Endothelial cell (in vitro differentiated cells): ENCODE measurements at regions not wholly inside any gene's neighbourhood (a gene's known extent, or its start where the extent isn't known, plus 50 kb on each side); places are given as distances from the start of the nearest gene placed in this dataset.

Experiments
- DNase-seq: peaks from one replicate; pipeline ENCODE4 v3.0.0; 2021; ENCODE audit warnings: low spot score
- H3K27ac Mint-ChIP-seq: one replicate; pipeline ENCODE4 v1.8.0; 2021; ENCODE audit warnings: mixed read lengths, inconsistent platforms; ENCODE audit not compliant: unreplicated experiment
- H3K27me3 Mint-ChIP-seq: one replicate; pipeline ENCODE4 v1.8.0; 2021; ENCODE audit warnings: mild to moderate bottlenecking, moderate library complexity, mixed read lengths, inconsistent platforms; ENCODE audit not compliant: unreplicated experiment
- H3K36me3 Mint-ChIP-seq: one replicate; pipeline ENCODE4 v1.8.0; 2021; ENCODE audit warnings: mild to moderate bottlenecking, low read depth, mixed read lengths, inconsistent platforms; ENCODE audit not compliant: unreplicated experiment
- H3K4me1 Mint-ChIP-seq: one replicate; pipeline ENCODE4 v1.8.0; 2021; ENCODE audit warnings: mild to moderate bottlenecking, mixed read lengths, inconsistent platforms; ENCODE audit not compliant: unreplicated experiment
- H3K4me3 Mint-ChIP-seq: one replicate; pipeline ENCODE4 v1.8.0; 2021; ENCODE audit warnings: mild to moderate bottlenecking, mixed read lengths, inconsistent platforms; ENCODE audit not compliant: unreplicated experiment
- H3K9me3 Mint-ChIP-seq: one replicate; pipeline ENCODE4 v1.8.0; 2021; ENCODE audit warnings: mixed read lengths, inconsistent platforms; ENCODE audit not compliant: unreplicated experiment
- TF ChIP-seq, protein P1 (sequence below): fragments of 200-600 bp; sonication (generic); IDR thresholded peaks from one replicate; pipeline ENCODE4 v1.5.0; 2021; ENCODE audit warnings: antibody characterized with exemption; ENCODE audit not compliant: unreplicated experiment

DNA sequence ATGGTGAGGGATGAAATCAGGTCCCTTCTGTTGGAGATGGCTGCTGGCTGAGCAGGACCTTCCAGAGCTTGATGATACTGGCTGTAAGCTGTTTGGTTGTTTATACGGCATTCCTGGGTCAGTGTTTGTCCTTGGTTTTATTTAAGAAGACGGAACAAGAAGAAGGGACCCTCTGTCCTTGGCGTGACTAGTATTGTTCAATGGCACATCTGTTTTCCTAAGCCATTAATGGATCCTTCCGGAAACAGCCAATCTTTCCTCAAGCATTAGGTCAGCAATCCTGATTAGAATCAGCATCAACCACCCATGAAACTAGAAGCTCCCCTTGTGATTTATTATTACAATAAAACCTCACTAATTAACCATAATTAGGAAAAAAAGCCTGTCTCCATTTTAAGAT, 128.7 kb upstream of the KIAA1217 start:
- Mint-ChIP-seq H3K4me3 (no peak overlapping the region), H3K27me3 (peaks cover 1% of the 10 kb centered on the region), H3K27ac (no peak overlapping the region), H3K9me3 (no peaks in the 10 kb centered on the region), H3K4me1 (peaks cover 15% of the 10 kb centered on the region), H3K36me3 (no peaks in the 10 kb centered on the region)
- TF ChIP-seq, protein P1, sequence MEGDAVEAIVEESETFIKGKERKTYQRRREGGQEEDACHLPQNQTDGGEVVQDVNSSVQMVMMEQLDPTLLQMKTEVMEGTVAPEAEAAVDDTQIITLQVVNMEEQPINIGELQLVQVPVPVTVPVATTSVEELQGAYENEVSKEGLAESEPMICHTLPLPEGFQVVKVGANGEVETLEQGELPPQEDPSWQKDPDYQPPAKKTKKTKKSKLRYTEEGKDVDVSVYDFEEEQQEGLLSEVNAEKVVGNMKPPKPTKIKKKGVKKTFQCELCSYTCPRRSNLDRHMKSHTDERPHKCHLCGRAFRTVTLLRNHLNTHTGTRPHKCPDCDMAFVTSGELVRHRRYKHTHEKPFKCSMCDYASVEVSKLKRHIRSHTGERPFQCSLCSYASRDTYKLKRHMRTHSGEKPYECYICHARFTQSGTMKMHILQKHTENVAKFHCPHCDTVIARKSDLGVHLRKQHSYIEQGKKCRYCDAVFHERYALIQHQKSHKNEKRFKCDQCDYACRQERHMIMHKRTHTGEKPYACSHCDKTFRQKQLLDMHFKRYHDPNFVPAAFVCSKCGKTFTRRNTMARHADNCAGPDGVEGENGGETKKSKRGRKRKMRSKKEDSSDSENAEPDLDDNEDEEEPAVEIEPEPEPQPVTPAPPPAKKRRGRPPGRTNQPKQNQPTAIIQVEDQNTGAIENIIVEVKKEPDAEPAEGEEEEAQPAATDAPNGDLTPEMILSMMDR: no peak
- DNase-seq: no peak

DNA sequence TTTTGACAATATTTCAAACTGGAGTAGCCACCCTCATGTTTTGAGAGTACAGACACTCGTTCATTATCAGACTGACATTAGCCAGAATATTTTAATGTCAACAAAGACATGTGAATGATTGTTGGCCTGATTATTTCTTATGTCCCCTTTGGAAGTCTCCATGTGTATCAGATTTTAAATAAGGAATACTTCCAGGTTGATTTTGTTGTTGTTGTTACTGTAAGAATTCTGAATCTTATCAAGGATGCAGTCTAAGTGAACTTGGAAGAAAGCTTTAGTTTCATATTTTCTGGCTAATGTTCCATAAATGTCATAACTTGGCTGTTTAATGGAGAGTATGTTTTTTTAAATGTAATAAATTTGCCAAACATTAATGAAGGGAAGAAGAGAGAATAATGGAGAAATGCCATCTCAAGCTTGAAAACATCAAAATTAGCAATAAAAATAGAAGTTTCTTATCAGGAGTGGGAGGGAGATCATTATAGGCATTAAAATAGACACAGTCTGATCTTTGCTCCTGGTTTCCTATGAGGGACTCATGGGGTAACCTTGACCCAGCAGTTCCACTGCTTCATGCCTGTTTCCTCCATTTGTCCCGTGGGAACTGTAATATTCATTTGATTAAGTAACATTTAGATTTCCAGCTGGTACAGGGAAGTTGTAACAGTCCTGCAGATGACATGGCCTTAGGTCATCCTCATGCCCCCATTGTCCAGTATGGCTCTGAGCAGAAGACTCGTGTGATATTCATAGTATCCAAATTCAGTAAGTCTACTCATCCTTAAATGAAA, 122.4 kb upstream of the KIAA1217 start:
- H3K4me1 Mint-ChIP-seq: peaks cover 11% of the 10 kb centered on the region
- H3K27ac Mint-ChIP-seq: no peak overlapping the region
- H3K36me3 Mint-ChIP-seq: no peaks in the 10 kb centered on the region
- no peaks in the 10 kb centered on the region for H3K27me3 Mint-ChIP-seq
- no peak for DNase-seq
- TF ChIP-seq, protein P1: no peak
- H3K4me3 Mint-ChIP-seq: no peak overlapping the region
- no peaks in the 10 kb centered on the region for H3K9me3 Mint-ChIP-seq

DNA sequence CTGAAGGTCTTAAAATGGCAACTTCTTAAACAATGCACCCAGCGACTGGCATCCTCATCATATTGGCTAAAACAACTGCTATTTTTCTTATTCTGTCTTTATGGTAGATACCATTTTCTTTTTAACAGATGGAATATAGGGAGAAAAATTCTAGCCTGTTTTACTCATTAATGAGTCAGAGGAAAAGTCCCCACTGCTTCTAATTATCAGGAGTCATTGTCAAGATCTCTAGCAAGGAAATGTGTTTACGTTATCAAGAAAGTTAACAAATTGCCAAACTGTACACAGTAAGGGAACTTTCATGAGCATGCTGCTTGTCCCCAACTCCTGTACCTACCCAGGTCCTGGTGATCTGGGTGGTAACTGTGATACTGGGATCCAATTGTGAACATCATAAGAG, 117.7 kb upstream of the KIAA1217 start:
- Mint-ChIP-seq H3K27ac (no peak overlapping the region), H3K4me3 (no peak overlapping the region)

DNA sequence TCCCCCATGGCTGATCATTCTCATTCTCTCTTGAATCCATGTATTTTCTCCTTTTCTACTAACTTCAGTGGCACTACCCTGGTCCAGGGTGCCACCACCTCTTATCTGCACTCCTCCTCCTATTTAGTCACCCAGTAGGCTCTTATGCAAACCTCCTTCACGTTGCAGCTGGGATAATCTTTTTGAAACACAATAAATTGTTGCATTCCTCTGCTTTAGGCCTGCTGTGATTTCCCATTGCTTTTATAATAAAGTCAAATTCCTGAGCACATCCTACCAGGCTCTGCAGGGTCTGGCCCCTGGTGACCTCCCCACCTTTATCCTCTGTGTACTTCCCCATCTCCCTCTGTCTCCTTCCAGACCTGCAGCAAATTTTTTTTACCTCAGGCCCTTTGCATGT, 112.7 kb upstream of the KIAA1217 start:
- DNase-seq: no peak
- peaks cover 3% of the 10 kb centered on the region for H3K27me3 Mint-ChIP-seq
- no peak overlapping the region for H3K4me3 Mint-ChIP-seq
- TF ChIP-seq, protein P1: no peak
- H3K36me3 Mint-ChIP-seq: peaks cover 6% of the 10 kb centered on the region
- no peaks in the 10 kb centered on the region for H3K4me1 Mint-ChIP-seq
- no peak overlapping the region for H3K27ac Mint-ChIP-seq
- peaks cover 16% of the 10 kb centered on the region for H3K9me3 Mint-ChIP-seq

More for the DNA sequence above, 117.7 kb upstream of the KIAA1217 start:
- Mint-ChIP-seq H3K36me3 (peaks cover 6% of the 10 kb centered on the region), H3K9me3 (peaks cover 12% of the 10 kb centered on the region), H3K4me1 (no peaks in the 10 kb centered on the region), H3K27me3 (peaks cover 3% of the 10 kb centered on the region)
- DNase-seq: no peak
- TF ChIP-seq, protein P1: no peak

DNA sequence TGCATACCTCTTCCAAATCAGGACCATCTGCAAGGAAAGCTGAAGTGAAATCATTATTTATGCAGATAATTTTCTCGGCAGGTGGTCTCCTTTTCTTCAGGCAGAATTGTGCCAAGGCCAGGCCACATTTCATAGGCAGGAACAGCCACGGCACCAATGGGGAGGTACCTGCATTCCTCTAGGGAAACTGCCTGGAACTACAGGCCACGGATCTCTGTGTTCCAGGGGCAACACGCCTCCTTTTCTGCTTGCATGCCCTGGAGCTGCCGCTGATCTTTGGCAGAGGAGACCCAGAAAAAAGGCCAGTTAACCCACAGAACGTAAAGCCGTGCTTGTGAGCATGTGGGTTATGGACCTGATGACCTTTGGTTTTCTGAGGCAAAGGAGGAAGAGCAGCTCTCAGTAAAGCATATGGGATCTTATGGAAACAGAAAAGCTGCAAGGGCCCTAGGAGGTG, 111.2 kb upstream of the KIAA1217 start:
- no peak for DNase-seq
- Mint-ChIP-seq H3K36me3 (peaks cover 6% of the 10 kb centered on the region), H3K9me3 (peaks cover 16% of the 10 kb centered on the region), H3K27me3 (peaks cover 3% of the 10 kb centered on the region), H3K4me3 (no peak overlapping the region), H3K4me1 (no peaks in the 10 kb centered on the region), H3K27ac (no peak overlapping the region)
- TF ChIP-seq, protein P1: no peak
